Activated naive CD8-positive, alpha-beta T cell treated with anti-CD3 and anti-CD28 coated beads for 36 hours (primary cell): ENCODE measurements at regions not wholly inside any gene's neighbourhood (a gene's known extent, or its start where the extent isn't known, plus 50 kb on each side); places are given as distances from the start of the nearest gene placed in this dataset.

ENCODE experiments used
- DNase-seq: peaks from one replicate; pipeline ENCODE4 v3.0.0; 2021
- H3K27ac Mint-ChIP-seq: one replicate; pipeline ENCODE4 v1.8.0; 2022; ENCODE audit warnings: mild to moderate bottlenecking, moderate library complexity, mixed read lengths
- H3K27me3 Mint-ChIP-seq: one replicate; pipeline ENCODE4 v1.8.0; 2022; ENCODE audit warnings: mild to moderate bottlenecking, mixed read lengths
- H3K36me3 Mint-ChIP-seq: one replicate; pipeline ENCODE4 v1.8.0; 2021; ENCODE audit warnings: mild to moderate bottlenecking, mixed read lengths
- H3K4me1 Mint-ChIP-seq: one replicate; pipeline ENCODE4 v1.8.0; 2021; ENCODE audit warnings: mixed read lengths
- H3K4me3 Mint-ChIP-seq: one replicate; pipeline ENCODE4 v1.8.0; 2022; ENCODE audit warnings: mild to moderate bottlenecking, moderate library complexity, mixed read lengths
- H3K9me3 Mint-ChIP-seq: one replicate; pipeline ENCODE4 v1.8.0; 2022; ENCODE audit warnings: mixed read lengths

DNA sequence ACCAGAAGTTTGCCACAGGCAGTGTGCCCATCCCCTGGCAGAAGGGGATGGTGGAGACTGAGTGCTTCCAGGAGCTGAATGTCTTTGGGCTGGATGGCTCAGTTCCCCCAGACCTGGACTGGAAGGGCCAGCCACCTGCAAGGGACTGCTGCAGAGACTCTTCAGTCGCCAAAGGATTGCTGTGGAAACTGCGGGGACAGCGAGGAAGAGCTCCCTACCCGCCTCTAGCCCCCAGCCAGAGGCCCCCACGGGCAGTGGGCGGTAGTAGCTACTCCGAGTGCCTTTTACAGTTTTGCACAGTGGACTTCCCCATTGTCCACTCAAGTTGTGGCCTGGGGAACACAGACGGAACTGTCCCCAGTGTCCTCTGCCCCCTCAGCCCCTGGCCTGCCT lies 138.5 kb downstream of the ZDHHC20 start:
- DNase-seq = no peak
- H3K36me3 Mint-ChIP-seq = peaks cover 17% of the 10 kb centered on the region
- H3K4me3 Mint-ChIP-seq = no peak overlapping the region
- H3K27me3 Mint-ChIP-seq = no peaks in the 10 kb centered on the region
- H3K27ac Mint-ChIP-seq = no peak overlapping the region
- peaks cover 14% of the 10 kb centered on the region for H3K4me1 Mint-ChIP-seq
- H3K9me3 Mint-ChIP-seq = no peaks in the 10 kb centered on the region

DNA sequence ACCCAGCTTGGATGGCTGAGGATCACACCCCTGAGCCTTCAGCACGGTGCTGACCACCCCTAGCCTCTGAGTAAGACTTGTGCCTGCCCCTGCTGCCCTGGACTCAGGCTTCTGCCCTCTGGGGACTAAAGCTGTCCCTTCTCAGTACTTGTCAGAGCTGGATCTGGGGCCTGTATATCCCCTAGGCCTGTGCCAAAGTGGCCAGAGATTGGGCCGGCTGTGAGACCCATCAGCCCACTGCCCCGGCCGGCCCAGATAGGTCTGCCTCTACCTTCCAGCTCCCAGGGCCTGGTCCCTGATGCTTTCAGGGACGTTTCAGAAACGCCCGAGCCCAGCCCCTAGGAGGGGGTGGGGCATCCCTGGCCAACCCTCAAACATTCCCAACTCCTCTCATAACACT lies 137.8 kb downstream of the ZDHHC20 start:
- DNase-seq = no peak
- H3K27ac Mint-ChIP-seq = no peak overlapping the region
- no peak overlapping the region for H3K4me3 Mint-ChIP-seq
- H3K27me3 Mint-ChIP-seq = no peaks in the 10 kb centered on the region
- H3K36me3 Mint-ChIP-seq = peaks cover 13% of the 10 kb centered on the region
- peaks cover 10% of the 10 kb centered on the region for H3K4me1 Mint-ChIP-seq
- H3K9me3 Mint-ChIP-seq = no peaks in the 10 kb centered on the region

DNA sequence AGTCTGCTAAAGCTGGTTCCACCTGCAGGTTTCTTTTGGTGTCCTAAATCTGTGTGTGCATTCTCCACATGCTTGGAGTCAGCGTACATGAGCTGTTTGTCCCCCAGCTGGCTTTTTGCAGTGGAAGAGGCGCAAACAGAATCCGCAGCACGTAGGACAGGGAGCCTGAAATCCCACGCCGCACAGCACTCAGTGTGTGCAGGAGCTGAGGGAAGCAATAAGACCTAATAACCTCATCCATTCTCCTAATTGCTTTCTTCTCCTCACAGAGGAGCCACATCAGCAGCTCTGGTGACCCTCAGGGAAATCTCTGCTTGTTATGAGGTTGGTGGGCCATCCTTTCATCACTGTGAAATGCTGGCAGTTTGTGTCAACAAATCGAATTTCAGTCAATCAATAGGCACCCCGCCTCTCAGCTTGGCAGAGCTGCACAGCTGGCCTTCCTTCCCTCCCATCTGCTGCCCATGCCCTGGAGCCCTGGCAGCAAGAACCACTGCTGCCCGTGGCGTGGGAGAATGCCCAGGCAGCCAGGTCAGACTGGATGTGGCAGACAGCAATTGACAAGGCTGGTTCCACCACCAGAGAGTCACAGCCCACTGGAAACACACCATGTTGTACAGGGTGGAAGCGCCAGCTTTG lies 136.7 kb downstream of the ZDHHC20 start:
- DNase-seq = no peak
- Mint-ChIP-seq H3K27ac (no peak overlapping the region), H3K27me3 (no peaks in the 10 kb centered on the region), H3K4me3 (no peak overlapping the region), H3K36me3 (peaks cover 12% of the 10 kb centered on the region), H3K9me3 (no peaks in the 10 kb centered on the region), H3K4me1 (peaks cover 2% of the 10 kb centered on the region)
